ENCODE measurements at regions not wholly inside any gene's neighbourhood (a gene's known extent, or its start where the extent isn't known, plus 50 kb on each side); places are given as distances from the start of the nearest gene placed in this dataset.

DNA sequence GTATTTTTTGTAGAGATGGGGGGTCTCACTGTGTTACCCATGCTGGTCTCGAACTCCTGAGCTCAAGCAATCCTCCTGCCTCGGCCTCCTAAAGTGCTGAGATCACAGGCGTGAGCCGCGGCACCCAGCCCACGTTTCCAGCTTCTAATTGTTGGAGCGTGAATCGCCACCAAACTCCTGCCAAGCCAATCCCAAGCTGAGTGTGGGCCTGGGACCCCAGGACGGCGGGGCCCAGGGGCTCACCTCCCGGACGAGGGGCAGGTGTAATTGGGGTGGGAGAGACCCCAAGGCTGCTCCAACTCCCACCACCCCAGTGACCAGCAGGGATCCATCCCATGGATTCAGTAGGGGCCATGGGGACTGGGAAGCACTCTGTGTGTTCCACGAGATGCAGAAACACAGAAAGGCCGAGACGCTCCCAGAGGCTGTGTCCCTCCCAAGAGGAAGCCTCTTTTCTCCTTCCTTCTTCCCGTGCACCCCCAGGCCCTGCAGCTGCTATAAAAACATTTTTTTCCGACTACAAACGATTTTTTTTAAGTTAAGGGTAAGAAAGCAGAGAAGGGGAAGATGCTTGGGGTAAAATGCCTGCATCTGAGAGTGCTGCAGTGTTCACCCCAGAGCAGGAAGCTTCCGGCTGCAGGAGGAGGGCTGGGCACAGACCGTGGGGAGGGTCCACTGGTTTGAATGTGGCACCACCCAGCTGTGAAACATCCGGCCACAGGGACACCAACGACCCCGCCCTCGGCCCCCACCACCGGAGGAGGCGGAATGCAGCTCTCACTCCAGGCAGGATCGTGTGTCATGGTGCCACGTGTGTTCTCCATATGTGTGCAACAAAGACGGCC, 76.5 kb downstream of the MICALL2 start:
- no peaks in the 10 kb centered on the region for H3K4me1 Mint-ChIP-seq

More for the DNA sequence above, 76.5 kb downstream of the MICALL2 start:
- Mint-ChIP-seq H3K27me3 (ENCODE audit: low read depth) (no peaks in the 10 kb centered on the region), H3K36me3 (no peaks in the 10 kb centered on the region), H3K27ac (no peak overlapping the region), H3K4me3 (no peak overlapping the region), H3K9me3 (no peaks in the 10 kb centered on the region)
- ChIA-PET POLR2A (no interaction called here), CTCF (interaction anchor here (0.6 to 0.8 kb wide), 2 partner anchors 14 to 156 kb away, joined by 3 read pairs; no protein-coding TSS in a partner anchor)
- no peak for DNase-seq (ENCODE audit: low spot score)
- ATAC-seq: no peak
- TF ChIP-seq, protein P1, sequence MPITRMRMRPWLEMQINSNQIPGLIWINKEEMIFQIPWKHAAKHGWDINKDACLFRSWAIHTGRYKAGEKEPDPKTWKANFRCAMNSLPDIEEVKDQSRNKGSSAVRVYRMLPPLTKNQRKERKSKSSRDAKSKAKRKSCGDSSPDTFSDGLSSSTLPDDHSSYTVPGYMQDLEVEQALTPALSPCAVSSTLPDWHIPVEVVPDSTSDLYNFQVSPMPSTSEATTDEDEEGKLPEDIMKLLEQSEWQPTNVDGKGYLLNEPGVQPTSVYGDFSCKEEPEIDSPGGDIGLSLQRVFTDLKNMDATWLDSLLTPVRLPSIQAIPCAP (CRISPR knock-in tag; IDR thresholded peaks at IDR 0.05): no peak
- TF ChIP-seq, protein P2, sequence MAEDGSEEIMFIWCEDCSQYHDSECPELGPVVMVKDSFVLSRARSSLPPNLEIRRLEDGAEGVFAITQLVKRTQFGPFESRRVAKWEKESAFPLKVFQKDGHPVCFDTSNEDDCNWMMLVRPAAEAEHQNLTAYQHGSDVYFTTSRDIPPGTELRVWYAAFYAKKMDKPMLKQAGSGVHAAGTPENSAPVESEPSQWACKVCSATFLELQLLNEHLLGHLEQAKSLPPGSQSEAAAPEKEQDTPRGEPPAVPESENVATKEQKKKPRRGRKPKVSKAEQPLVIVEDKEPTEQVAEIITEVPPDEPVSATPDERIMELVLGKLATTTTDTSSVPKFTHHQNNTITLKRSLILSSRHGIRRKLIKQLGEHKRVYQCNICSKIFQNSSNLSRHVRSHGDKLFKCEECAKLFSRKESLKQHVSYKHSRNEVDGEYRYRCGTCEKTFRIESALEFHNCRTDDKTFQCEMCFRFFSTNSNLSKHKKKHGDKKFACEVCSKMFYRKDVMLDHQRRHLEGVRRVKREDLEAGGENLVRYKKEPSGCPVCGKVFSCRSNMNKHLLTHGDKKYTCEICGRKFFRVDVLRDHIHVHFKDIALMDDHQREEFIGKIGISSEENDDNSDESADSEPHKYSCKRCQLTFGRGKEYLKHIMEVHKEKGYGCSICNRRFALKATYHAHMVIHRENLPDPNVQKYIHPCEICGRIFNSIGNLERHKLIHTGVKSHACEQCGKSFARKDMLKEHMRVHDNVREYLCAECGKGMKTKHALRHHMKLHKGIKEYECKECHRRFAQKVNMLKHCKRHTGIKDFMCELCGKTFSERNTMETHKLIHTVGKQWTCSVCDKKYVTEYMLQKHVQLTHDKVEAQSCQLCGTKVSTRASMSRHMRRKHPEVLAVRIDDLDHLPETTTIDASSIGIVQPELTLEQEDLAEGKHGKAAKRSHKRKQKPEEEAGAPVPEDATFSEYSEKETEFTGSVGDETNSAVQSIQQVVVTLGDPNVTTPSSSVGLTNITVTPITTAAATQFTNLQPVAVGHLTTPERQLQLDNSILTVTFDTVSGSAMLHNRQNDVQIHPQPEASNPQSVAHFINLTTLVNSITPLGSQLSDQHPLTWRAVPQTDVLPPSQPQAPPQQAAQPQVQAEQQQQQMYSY (CRISPR knock-in tag; IDR thresholded peaks at IDR 0.05): no peak
- no peak for TF ChIP-seq HMGA2 (CRISPR knock-in tag; IDR thresholded peaks at IDR 0.05)
- TF ChIP-seq ELF4 (CRISPR knock-in tag; IDR thresholded peaks at IDR 0.05; ENCODE audit: low read depth): no peak
- TF ChIP-seq, protein P3, sequence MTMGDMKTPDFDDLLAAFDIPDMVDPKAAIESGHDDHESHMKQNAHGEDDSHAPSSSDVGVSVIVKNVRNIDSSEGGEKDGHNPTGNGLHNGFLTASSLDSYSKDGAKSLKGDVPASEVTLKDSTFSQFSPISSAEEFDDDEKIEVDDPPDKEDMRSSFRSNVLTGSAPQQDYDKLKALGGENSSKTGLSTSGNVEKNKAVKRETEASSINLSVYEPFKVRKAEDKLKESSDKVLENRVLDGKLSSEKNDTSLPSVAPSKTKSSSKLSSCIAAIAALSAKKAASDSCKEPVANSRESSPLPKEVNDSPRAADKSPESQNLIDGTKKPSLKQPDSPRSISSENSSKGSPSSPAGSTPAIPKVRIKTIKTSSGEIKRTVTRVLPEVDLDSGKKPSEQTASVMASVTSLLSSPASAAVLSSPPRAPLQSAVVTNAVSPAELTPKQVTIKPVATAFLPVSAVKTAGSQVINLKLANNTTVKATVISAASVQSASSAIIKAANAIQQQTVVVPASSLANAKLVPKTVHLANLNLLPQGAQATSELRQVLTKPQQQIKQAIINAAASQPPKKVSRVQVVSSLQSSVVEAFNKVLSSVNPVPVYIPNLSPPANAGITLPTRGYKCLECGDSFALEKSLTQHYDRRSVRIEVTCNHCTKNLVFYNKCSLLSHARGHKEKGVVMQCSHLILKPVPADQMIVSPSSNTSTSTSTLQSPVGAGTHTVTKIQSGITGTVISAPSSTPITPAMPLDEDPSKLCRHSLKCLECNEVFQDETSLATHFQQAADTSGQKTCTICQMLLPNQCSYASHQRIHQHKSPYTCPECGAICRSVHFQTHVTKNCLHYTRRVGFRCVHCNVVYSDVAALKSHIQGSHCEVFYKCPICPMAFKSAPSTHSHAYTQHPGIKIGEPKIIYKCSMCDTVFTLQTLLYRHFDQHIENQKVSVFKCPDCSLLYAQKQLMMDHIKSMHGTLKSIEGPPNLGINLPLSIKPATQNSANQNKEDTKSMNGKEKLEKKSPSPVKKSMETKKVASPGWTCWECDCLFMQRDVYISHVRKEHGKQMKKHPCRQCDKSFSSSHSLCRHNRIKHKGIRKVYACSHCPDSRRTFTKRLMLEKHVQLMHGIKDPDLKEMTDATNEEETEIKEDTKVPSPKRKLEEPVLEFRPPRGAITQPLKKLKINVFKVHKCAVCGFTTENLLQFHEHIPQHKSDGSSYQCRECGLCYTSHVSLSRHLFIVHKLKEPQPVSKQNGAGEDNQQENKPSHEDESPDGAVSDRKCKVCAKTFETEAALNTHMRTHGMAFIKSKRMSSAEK (CRISPR knock-in tag; IDR thresholded peaks at IDR 0.05; ENCODE audit: borderline replicate concordance): no peak
- no peak for TF ChIP-seq ZNF317 (CRISPR knock-in tag; IDR thresholded peaks at IDR 0.05; ENCODE audit: borderline replicate concordance, low read depth)
- TF ChIP-seq, protein P4, sequence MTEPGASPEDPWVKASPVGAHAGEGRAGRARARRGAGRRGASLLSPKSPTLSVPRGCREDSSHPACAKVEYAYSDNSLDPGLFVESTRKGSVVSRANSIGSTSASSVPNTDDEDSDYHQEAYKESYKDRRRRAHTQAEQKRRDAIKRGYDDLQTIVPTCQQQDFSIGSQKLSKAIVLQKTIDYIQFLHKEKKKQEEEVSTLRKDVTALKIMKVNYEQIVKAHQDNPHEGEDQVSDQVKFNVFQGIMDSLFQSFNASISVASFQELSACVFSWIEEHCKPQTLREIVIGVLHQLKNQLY (CRISPR knock-in tag; IDR thresholded peaks at IDR 0.05): no peak
- TF ChIP-seq, protein P5, sequence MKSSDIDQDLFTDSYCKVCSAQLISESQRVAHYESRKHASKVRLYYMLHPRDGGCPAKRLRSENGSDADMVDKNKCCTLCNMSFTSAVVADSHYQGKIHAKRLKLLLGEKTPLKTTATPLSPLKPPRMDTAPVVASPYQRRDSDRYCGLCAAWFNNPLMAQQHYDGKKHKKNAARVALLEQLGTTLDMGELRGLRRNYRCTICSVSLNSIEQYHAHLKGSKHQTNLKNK (CRISPR knock-in tag; IDR thresholded peaks at IDR 0.05): no peak
- TF ChIP-seq CBFB (CRISPR knock-in tag; IDR thresholded peaks at IDR 0.05; ENCODE audit: low read depth): no peak
- no peak for TF ChIP-seq RORB (CRISPR knock-in tag; IDR thresholded peaks at IDR 0.05)
- TF ChIP-seq, protein P6, sequence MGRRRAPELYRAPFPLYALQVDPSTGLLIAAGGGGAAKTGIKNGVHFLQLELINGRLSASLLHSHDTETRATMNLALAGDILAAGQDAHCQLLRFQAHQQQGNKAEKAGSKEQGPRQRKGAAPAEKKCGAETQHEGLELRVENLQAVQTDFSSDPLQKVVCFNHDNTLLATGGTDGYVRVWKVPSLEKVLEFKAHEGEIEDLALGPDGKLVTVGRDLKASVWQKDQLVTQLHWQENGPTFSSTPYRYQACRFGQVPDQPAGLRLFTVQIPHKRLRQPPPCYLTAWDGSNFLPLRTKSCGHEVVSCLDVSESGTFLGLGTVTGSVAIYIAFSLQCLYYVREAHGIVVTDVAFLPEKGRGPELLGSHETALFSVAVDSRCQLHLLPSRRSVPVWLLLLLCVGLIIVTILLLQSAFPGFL (CRISPR knock-in tag; IDR thresholded peaks at IDR 0.05; ENCODE audit: borderline replicate concordance): no peak
- no peak for TF ChIP-seq PRRX2 (CRISPR knock-in tag; IDR thresholded peaks at IDR 0.05)
- no peak for TF ChIP-seq ZNF138 (CRISPR knock-in tag; conservative IDR thresholded peaks at IDR 0.05)
- TF ChIP-seq, protein P7, sequence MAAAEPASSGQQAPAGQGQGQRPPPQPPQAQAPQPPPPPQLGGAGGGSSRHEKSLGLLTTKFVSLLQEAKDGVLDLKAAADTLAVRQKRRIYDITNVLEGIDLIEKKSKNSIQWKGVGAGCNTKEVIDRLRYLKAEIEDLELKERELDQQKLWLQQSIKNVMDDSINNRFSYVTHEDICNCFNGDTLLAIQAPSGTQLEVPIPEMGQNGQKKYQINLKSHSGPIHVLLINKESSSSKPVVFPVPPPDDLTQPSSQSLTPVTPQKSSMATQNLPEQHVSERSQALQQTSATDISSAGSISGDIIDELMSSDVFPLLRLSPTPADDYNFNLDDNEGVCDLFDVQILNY (CRISPR knock-in tag; IDR thresholded peaks at IDR 0.05): no peak
- TF ChIP-seq ZNF219 (CRISPR knock-in tag; IDR thresholded peaks at IDR 0.05; ENCODE audit: borderline replicate concordance): no peak
- TF ChIP-seq, protein P8, sequence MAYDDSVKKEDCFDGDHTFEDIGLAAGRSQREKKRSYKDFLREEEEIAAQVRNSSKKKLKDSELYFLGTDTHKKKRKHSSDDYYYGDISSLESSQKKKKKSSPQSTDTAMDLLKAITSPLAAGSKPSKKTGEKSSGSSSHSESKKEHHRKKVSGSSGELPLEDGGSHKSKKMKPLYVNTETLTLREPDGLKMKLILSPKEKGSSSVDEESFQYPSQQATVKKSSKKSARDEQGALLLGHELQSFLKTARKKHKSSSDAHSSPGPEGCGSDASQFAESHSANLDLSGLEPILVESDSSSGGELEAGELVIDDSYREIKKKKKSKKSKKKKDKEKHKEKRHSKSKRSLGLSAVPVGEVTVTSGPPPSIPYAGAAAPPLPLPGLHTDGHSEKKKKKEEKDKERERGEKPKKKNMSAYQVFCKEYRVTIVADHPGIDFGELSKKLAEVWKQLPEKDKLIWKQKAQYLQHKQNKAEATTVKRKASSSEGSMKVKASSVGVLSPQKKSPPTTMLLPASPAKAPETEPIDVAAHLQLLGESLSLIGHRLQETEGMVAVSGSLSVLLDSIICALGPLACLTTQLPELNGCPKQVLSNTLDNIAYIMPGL (CRISPR knock-in tag; IDR thresholded peaks at IDR 0.05): no peak

Data from WTC11 (cell line).